IMR-90 (cell line): ENCODE measurements at regions not wholly inside any gene's neighbourhood (a gene's known extent, or its start where the extent isn't known, plus 50 kb on each side); places are given as distances from the start of the nearest gene placed in this dataset.

ENCODE experiments used
- ATAC-seq: fragments of 200-7000 bp; cut with Tn5 transposase; 2 replicates; pipeline ENCODE4 v1.9.1; 2020; ENCODE audit warnings: low read depth, mild to moderate bottlenecking, moderate library complexity
- BruUV-seq: library from RNA; stranded (reverse); fragments of 400-500 nt; replicated peaks from 2 replicates; lab custom pipeline; 2021; lab: Mats Ljungman, UMichigan
- CTCF ChIA-PET: fragments of 300-600 bp; formaldehyde crosslinking; extraction: SDS; loops from one replicate; lab custom pipeline; 2021; ENCODE audit warnings: antibody characterized with exemption; lab: Yijun Ruan, JAX
- POLR2A ChIA-PET: fragments of 300-600 bp; sonication (Branson Sonifier 250); formaldehyde crosslinking; loops from one replicate; lab custom pipeline; 2022; ENCODE audit warnings: antibody characterized with exemption; ENCODE audit not compliant: unreplicated experiment; lab: Charles Lee
- DNase-seq: peaks from one replicate; pipeline ENCODE4 v3.0.0; 2013
- H2AFZ ChIP-seq: replicated peaks from 2 replicates; pipeline ENCODE3; 2013; ENCODE audit warnings: low read length, mild to moderate bottlenecking; ENCODE audit not compliant: poor library complexity
- H2AK5ac ChIP-seq: 2 replicates; pipeline ENCODE4 v1.6.1; 2013; ENCODE audit warnings: low read depth, low read length, inconsistent platforms
- H2AK9ac ChIP-seq: replicated peaks from 2 replicates; pipeline ENCODE3; 2013; ENCODE audit warnings: mild to moderate bottlenecking, low read depth, low read length, moderate library complexity; ENCODE audit not compliant: poor library complexity
- H2BK120ac ChIP-seq: 2 replicates; pipeline ENCODE4 v1.6.1; 2013; ENCODE audit warnings: low read depth, low read length, inconsistent platforms
- H2BK15ac ChIP-seq: 3 replicates; pipeline ENCODE4 v1.6.1; 2013; ENCODE audit warnings: low read depth, low read length, inconsistent platforms
- H2BK20ac ChIP-seq: 2 replicates; pipeline ENCODE4 v1.6.1; 2013; ENCODE audit warnings: low read depth, mild to moderate bottlenecking, inconsistent platforms, low read length, moderate library complexity
- H2BK5ac ChIP-seq: 2 replicates; pipeline ENCODE4 v1.6.1; 2013; ENCODE audit warnings: mild to moderate bottlenecking, low read depth, low read length, inconsistent platforms; ENCODE audit not compliant: poor library complexity, severe bottlenecking
- H3K14ac ChIP-seq: replicated peaks from 2 replicates; pipeline ENCODE4 v1.6.1; 2013; ENCODE audit warnings: low read depth, low read length, inconsistent platforms
- H3K18ac ChIP-seq: 2 replicates; pipeline ENCODE4 v1.6.1; 2013; ENCODE audit warnings: low read depth, low read length, control low read depth
- H3K23ac ChIP-seq: 2 replicates; pipeline ENCODE4 v1.6.1; 2013; ENCODE audit warnings: low read depth, low read length, inconsistent platforms
- H3K27ac ChIP-seq: 2 replicates; pipeline ENCODE4 v1.5.1; 2013; ENCODE audit warnings: mild to moderate bottlenecking, control low read depth, low read length; ENCODE audit not compliant: insufficient read depth
- H3K27me3 ChIP-seq: 2 replicates; pipeline ENCODE4 v1.6.1; 2013; ENCODE audit warnings: low read length; ENCODE audit not compliant: control insufficient read depth, insufficient read depth
- H3K36me3 ChIP-seq: 2 replicates; pipeline ENCODE4 v1.6.1; 2013; ENCODE audit warnings: low read length, mixed read lengths; ENCODE audit not compliant: control insufficient read depth, insufficient read depth
- H3K4ac ChIP-seq: 2 replicates; pipeline ENCODE4 v1.6.1; 2013; ENCODE audit warnings: low read depth, low read length, inconsistent platforms
- H3K4me1 ChIP-seq: 2 replicates; pipeline ENCODE4 v1.6.1; 2013; ENCODE audit warnings: low read length, mixed read lengths; ENCODE audit not compliant: control insufficient read depth, insufficient read depth
- H3K4me2 ChIP-seq: 2 replicates; pipeline ENCODE4 v1.6.1; 2013; ENCODE audit warnings: low read depth, mild to moderate bottlenecking, control low read depth, low read length, moderate library complexity
- H3K4me3 ChIP-seq: 2 replicates; pipeline ENCODE4 v1.5.1; 2013; ENCODE audit warnings: low read depth, mild to moderate bottlenecking, control low read depth, low read length, moderate library complexity; ENCODE audit not compliant: insufficient read depth
- H3K56ac ChIP-seq: 2 replicates; pipeline ENCODE4 v1.6.1; 2013; ENCODE audit warnings: low read length, inconsistent platforms; ENCODE audit not compliant: insufficient read depth; ENCODE audit errors: extremely low read depth
- H3K79me1 ChIP-seq, 2 experiments: 2 replicates each; pipeline ENCODE4 v1.6.1; 2013; ENCODE audit warnings: low read length in 2 of 2, inconsistent platforms in 1 of 2, low read depth in 1 of 2
- H3K9ac ChIP-seq: 2 replicates; pipeline ENCODE4 v1.6.1; 2013; ENCODE audit warnings: low read depth, low read length, control low read depth
- H3K9me1 ChIP-seq: 2 replicates; pipeline ENCODE4 v1.6.1; 2013; ENCODE audit warnings: low read length, inconsistent platforms; ENCODE audit not compliant: insufficient read depth
- H3K9me3 ChIP-seq: 2 replicates; pipeline ENCODE4 v1.6.1; 2013; ENCODE audit warnings: low read length; ENCODE audit not compliant: control insufficient read depth, insufficient read depth
- H4K20me1 ChIP-seq: 2 replicates; pipeline ENCODE4 v1.6.1; 2013; ENCODE audit warnings: low read length, inconsistent platforms; ENCODE audit not compliant: insufficient read depth
- H4K5ac ChIP-seq: 2 replicates; pipeline ENCODE4 v1.6.1; 2013; ENCODE audit warnings: mild to moderate bottlenecking, low read depth, low read length, control low read depth
- H4K8ac ChIP-seq, 2 experiments: 2 replicates each; pipeline ENCODE4 v1.6.1; 2013; ENCODE audit warnings: low read depth in 2 of 2, low read length in 2 of 2, control low read depth in 1 of 2, inconsistent platforms in 1 of 2
- H4K91ac ChIP-seq: 2 replicates; pipeline ENCODE4 v1.6.1; 2013; ENCODE audit warnings: low read depth, low read length, inconsistent platforms; ENCODE audit not compliant: insufficient read depth
- BHLHE40 ChIP-seq: fragments of 150-350 bp; IDR thresholded peaks from 2 replicates; pipeline ENCODE4 v1.6.1; 2016; ENCODE audit warnings: mild to moderate bottlenecking, low read depth, low read length
- CEBPB ChIP-seq: IDR thresholded peaks from 2 replicates; pipeline ENCODE4 v1.6.1; 2012; ENCODE audit warnings: low read depth, low read length, improper control_type of control experiment
- CHD1 ChIP-seq: IDR thresholded peaks from 2 replicates; pipeline ENCODE4 v1.6.1; 2012; ENCODE audit warnings: low read depth, low read length, improper control_type of control experiment
- CTCF ChIP-seq: conservative IDR thresholded peaks from 2 replicates; pipeline ENCODE4 v1.5.1; 2012; ENCODE audit warnings: mild to moderate bottlenecking, low read depth, low read length, improper control_type of control experiment
- ELK1 ChIP-seq: fragments of 150-350 bp; IDR thresholded peaks from 2 replicates; pipeline ENCODE4 v1.6.1; 2016; ENCODE audit warnings: low read depth, mild to moderate bottlenecking, low read length, moderate library complexity, borderline replicate concordance
- FOS ChIP-seq: fragments of 150-350 bp; IDR thresholded peaks from 2 replicates; pipeline ENCODE4 v1.6.1; 2016; ENCODE audit warnings: low read depth, low read length
- MAFK ChIP-seq: IDR thresholded peaks from 2 replicates; pipeline ENCODE4 v1.6.1; 2012; ENCODE audit warnings: low read depth, low read length, improper control_type of control experiment
- MAZ ChIP-seq: IDR thresholded peaks from 2 replicates; pipeline ENCODE4 v1.6.1; 2012; ENCODE audit warnings: low read depth, mild to moderate bottlenecking, low read length, improper control_type of control experiment, moderate library complexity, borderline replicate concordance
- MXI1 ChIP-seq: IDR thresholded peaks from 2 replicates; pipeline ENCODE4 v1.6.1; 2012; ENCODE audit warnings: low read depth, mild to moderate bottlenecking, low read length, moderate library complexity, borderline replicate concordance
- NFE2L2 ChIP-seq: fragments of 150-350 bp; IDR thresholded peaks from 2 replicates; pipeline ENCODE4 v1.6.1; 2016; ENCODE audit warnings: low read depth, mild to moderate bottlenecking, low read length
- POLR2A ChIP-seq: IDR thresholded peaks from 2 replicates; pipeline ENCODE4 v1.6.1; 2012; ENCODE audit warnings: mild to moderate bottlenecking, low read depth, low read length
- RAD21 ChIP-seq: IDR thresholded peaks from 2 replicates; pipeline ENCODE4 v1.6.1; 2012; ENCODE audit warnings: low read length, improper control_type of control experiment
- RCOR1 ChIP-seq: IDR thresholded peaks from 2 replicates; pipeline ENCODE4 v1.6.1; 2012; ENCODE audit warnings: mild to moderate bottlenecking, low read length, improper control_type of control experiment; ENCODE audit not compliant: insufficient replicate concordance
- RFX5 ChIP-seq: IDR thresholded peaks from 2 replicates; pipeline ENCODE4 v1.8.0; 2012; ENCODE audit warnings: low read depth, mild to moderate bottlenecking, low read length, moderate library complexity
- SMC3 ChIP-seq: fragments of 150-350 bp; IDR thresholded peaks from 2 replicates; pipeline ENCODE4 v1.6.1; 2016; ENCODE audit warnings: low read depth, mild to moderate bottlenecking, antibody characterized with exemption, low read length, moderate library complexity
- USF2 ChIP-seq: fragments of 150-350 bp; IDR thresholded peaks from 2 replicates; pipeline ENCODE4 v1.6.1; 2017; ENCODE audit warnings: mild to moderate bottlenecking, antibody characterized with exemption, low read length, low read depth
- WGBS, 2 experiments: methylation state at CpG; one replicate each; pipeline versions ENCODE4 v1.1.5 to v1.1.7; 2013; ENCODE audit warnings: missing lambda C conversion rate in 2 of 2; ENCODE audit not compliant: insufficient read length in 1 of 2; ENCODE audit errors: extremely low coverage in 2 of 2; 5-methylcytosine and 5-hydroxymethylcytosine counted together
- dilution Hi-C: fragments of 300-500 bp; cut with HindIII; formaldehyde crosslinking; loops from one replicate; pipeline ENCODE4 v1.14.3; 2018; ENCODE audit warnings: low sequenced_read_pairs; ENCODE audit not compliant: unreplicated experiment
- in situ Hi-C: fragments of 300-500 bp; cut with MboI; formaldehyde crosslinking; loops from 3 replicates; pipeline ENCODE4 v1.14.3; 2019; ENCODE audit warnings: low sequenced_read_pairs, inconsistent platforms, mixed read lengths
- intact Hi-C: fragments of 100-400 bp; cut with micrococcal nuclease; formaldehyde crosslinking; loops from 2 replicates; pipeline ENCODE4 v1.10.0; 2022

- no peak overlapping the region for H2AFZ ChIP-seq
- peak overlapping the region in 1 of 2 experiments; percentile 47; a peak in 2 of 4 replicates for H4K8ac ChIP-seq
- no peak for ATAC-seq
- TF ChIP-seq MXI1 (no peak), MAFK (no peak), MAZ (no peak), RFX5 (no peak), CTCF (no peak), CEBPB (no peak), CHD1 (no peak), POLR2A (no peak), RCOR1 (no peak), ELK1 (no peak), USF2 (no peak), BHLHE40 (no peak), NFE2L2 (no peak), RAD21 (no peak), SMC3 (no peak), FOS (no peak)
- peak overlapping the region; percentile 80; the same call in 1 of the 3 replicates for H2BK15ac ChIP-seq
- DNase-seq, result peak; percentile 28
- no peak overlapping the region for H3K4me2 ChIP-seq
- peaks cover 27% of the 10 kb centered on the region for H3K4me1 ChIP-seq
- intact Hi-C loops, result loop anchor here (10.0 kb wide), 1 partner anchor 178 kb away; no protein-coding TSS in a partner anchor
- H3K23ac ChIP-seq, result no peak overlapping the region
- H3K56ac ChIP-seq, result no peak overlapping the region
- dilution Hi-C loops, result no loop called here
- H3K9me1 ChIP-seq, result peaks cover 19% of the 10 kb centered on the region
- H4K5ac ChIP-seq, result peak overlapping the region; percentile 55
- no peak overlapping the region for H3K4me3 ChIP-seq
- H3K4ac ChIP-seq, result peak overlapping the region; percentile 61; the same call in 1 of the 2 replicates
- H3K9me3 ChIP-seq, result no peaks in the 10 kb centered on the region
- peak overlapping the region; percentile 63 for H2BK120ac ChIP-seq
- no peak overlapping the region for H3K9ac ChIP-seq
- ChIA-PET CTCF (no interaction called here), POLR2A (no interaction called here)
- peaks cover 0 to 34% of the 10 kb centered on the region in 2 experiments; a peak in 2 of 4 replicates for H3K79me1 ChIP-seq
- peak overlapping the region; percentile 23; the same call in 1 of the 2 replicates for H2AK5ac ChIP-seq
- H4K20me1 ChIP-seq, result no peaks in the 10 kb centered on the region
- no peak overlapping the region for H2AK9ac ChIP-seq
- peak overlapping the region; percentile 35; the same call in 1 of the 2 replicates for H3K27ac ChIP-seq
- in situ Hi-C loops, result no loop called here
- H3K27me3 ChIP-seq, result no peaks in the 10 kb centered on the region
- H3K18ac ChIP-seq, result peak overlapping the region; percentile 94; the same call in 1 of the 2 replicates
- peak overlapping the region; percentile 82; the same call in 1 of the 2 replicates for H3K14ac ChIP-seq
- no TSS peak for BruUV-seq
- H2BK20ac ChIP-seq, result peak overlapping the region; percentile 82
- peak overlapping the region; percentile 64 for H2BK5ac ChIP-seq
- no CpG with 5 or more reads among the region's 3 CpGs for WGBS, 2 experiments
- H4K91ac ChIP-seq, result 0 out of 2 replicates have a peak overlapping the region, but pooled peaks have one; percentile 17
- no peaks in the 10 kb centered on the region for H3K36me3 ChIP-seq
Measured at GRCh38 chr5:54667136-54667535, 149.6 kb downstream of the SNX18 start.
